ENCODE measurements at regions not wholly inside any gene's neighbourhood (a gene's known extent, or its start where the extent isn't known, plus 50 kb on each side); places are given as distances from the start of the nearest gene placed in this dataset.

DNA sequence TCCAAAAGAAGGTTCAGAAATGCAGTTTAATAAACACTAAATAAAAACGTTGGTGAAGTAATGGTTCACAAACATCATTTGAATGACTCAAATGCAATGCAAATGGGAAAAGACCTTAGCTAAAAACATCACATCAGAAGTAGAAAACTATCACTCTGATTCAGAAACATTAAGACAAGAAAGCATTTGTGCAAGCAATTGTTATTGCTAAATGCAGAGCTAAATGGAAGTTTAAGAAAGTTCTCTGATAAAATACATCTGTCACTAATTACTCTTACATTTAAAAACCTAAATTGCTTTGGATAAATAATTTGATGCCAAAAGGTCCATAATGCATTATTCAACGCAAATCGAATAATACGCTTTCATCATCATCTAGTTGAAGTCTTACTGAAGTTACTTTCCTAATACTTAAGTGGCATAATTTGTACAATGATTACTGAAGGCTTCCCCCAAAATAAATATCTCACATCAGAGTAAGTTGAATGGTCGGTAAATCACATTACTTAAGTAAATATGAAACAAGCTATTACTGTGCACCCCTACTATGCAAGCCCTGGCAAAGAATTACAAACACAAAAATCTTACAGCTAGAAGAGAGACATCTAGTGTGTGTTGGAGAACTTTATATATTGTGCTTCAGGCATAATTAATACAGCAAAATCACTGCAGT, 105.7 kb upstream of the KCTD1 start:
- no peaks in the 10 kb centered on the region for H3K36me3 ChIP-seq
- intact Hi-C loops (cut with DNase I) = loop anchor here (5.0 to 10.0 kb wide), 7 partner anchors 91 to 429 kb away; partner anchors contain the start of genes KCTD1 (in 3 of the 10) and TAF4B (in 2 of the 10)
- 65 to 75% (median 65%) methylated on average over 5 of the region's 5 CpGs for WGBS, 4 donors
- peaks cover 0 to 45% (median 0%) of the 10 kb centered on the region in 9 donors for H3K27me3 ChIP-seq
- peak overlapping the region in 1 of 12 donors; percentile 92 for H3K27ac ChIP-seq
- ATAC-seq (no peak), DNase-seq (no peak)
- peaks cover 0 to 32% (median 14%) of the 10 kb centered on the region in 12 donors for H3K4me1 ChIP-seq
- TF ChIP-seq, protein P1, sequence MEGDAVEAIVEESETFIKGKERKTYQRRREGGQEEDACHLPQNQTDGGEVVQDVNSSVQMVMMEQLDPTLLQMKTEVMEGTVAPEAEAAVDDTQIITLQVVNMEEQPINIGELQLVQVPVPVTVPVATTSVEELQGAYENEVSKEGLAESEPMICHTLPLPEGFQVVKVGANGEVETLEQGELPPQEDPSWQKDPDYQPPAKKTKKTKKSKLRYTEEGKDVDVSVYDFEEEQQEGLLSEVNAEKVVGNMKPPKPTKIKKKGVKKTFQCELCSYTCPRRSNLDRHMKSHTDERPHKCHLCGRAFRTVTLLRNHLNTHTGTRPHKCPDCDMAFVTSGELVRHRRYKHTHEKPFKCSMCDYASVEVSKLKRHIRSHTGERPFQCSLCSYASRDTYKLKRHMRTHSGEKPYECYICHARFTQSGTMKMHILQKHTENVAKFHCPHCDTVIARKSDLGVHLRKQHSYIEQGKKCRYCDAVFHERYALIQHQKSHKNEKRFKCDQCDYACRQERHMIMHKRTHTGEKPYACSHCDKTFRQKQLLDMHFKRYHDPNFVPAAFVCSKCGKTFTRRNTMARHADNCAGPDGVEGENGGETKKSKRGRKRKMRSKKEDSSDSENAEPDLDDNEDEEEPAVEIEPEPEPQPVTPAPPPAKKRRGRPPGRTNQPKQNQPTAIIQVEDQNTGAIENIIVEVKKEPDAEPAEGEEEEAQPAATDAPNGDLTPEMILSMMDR (IDR thresholded peaks at IDR 0.05) = peak in 1 of 12 donors; percentile 10
- TF ChIP-seq POLR2A (IDR thresholded peaks at IDR 0.05) = no peak
- no peak overlapping the region for H3K4me3 ChIP-seq
- no peaks in the 10 kb centered on the region for H3K9me3 ChIP-seq

GRCh38 chr18:26652501-26652900, 104.1 kb upstream of the KCTD1 start:
- 88 to 93% (median 90%) methylated on average over 6 of the region's 6 CpGs for WGBS, 4 donors
- ATAC-seq (no peak), DNase-seq (no peak)
- no peak overlapping the region for H3K27ac ChIP-seq
- intact Hi-C loops (cut with DNase I) = loop anchor here (5.0 to 10.0 kb wide), 7 partner anchors 92 to 428 kb away; partner anchors contain the start of genes KCTD1 (in 3 of the 10) and TAF4B (in 2 of the 10)
- peaks cover 0 to 23% (median 7%) of the 10 kb centered on the region in 12 donors for H3K4me1 ChIP-seq
- peaks cover 0 to 34% (median 0%) of the 10 kb centered on the region in 9 donors for H3K27me3 ChIP-seq
- H3K9me3 ChIP-seq = no peaks in the 10 kb centered on the region
- H3K4me3 ChIP-seq = no peak overlapping the region
- no peak for TF ChIP-seq POLR2A (IDR thresholded peaks at IDR 0.05)
- TF ChIP-seq, protein P1 (IDR thresholded peaks at IDR 0.05) = no peak
- no peaks in the 10 kb centered on the region for H3K36me3 ChIP-seq

- TF ChIP-seq POLR2A (IDR thresholded peaks at IDR 0.05) = no peak
- TF ChIP-seq, protein P1 (IDR thresholded peaks at IDR 0.05) = no peak
- intact Hi-C loops (cut with DNase I) = loop anchor here (5.0 to 10.0 kb wide), 7 partner anchors 94 to 426 kb away; partner anchors contain the start of genes KCTD1 (in 3 of the 10) and TAF4B (in 2 of the 10)
- peak overlapping the region in 11 of 12 donors; percentile 33 to 79 (median 58) for H3K27ac ChIP-seq
- H3K4me1 ChIP-seq = peaks cover 0 to 16% (median 4%) of the 10 kb centered on the region in 12 donors
- peaks cover 0 to 24% (median 0%) of the 10 kb centered on the region in 9 donors for H3K27me3 ChIP-seq
- DNase-seq = no peak
- peak overlapping the region in 4 of 12 donors; percentile 6 to 21 (median 16) for H3K4me3 ChIP-seq
- H3K9me3 ChIP-seq = no peaks in the 10 kb centered on the region
- 27 to 31% (median 29%) methylated on average over 6 of the region's 6 CpGs for WGBS, 4 donors
- H3K36me3 ChIP-seq = no peaks in the 10 kb centered on the region
- ATAC-seq = peak; percentile 44 to 76 (median 66)
Observed at GRCh38 chr18:26650310-26651268, 102.2 kb upstream of the KCTD1 start.

All from heart left ventricle (tissue), 16 donors.